ENCODE measurements at regions not wholly inside any gene's neighbourhood (a gene's known extent, or its start where the extent isn't known, plus 50 kb on each side); places are given as distances from the start of the nearest gene placed in this dataset.
"Not testable (repeated sequence)": the region's sequence is repeated elsewhere in the genome, so short reads cannot be mapped to it uniquely, and the experiment has no call there.

DNA sequence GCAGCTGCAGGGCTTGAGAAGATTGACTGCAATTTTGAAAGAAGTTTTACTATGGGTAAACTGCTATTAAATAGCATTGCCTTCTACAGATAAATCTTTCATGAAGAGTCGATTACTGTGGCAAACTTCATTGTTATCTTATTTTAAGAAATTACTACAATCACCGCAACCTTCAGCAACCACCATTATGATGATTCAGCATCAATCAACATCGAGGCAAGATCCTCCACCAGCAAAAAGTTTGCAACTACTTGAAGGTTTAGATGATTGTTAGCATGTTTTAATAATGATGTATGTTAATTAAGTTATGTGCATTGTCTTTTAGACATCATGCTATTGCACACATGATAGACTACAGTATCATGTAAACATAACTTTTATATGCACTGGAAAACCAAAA is 1511.0 kb downstream of the FSTL5 start:
- no peak for DNase-seq (ENCODE audit: low read depth in 2 of 2)

DNA sequence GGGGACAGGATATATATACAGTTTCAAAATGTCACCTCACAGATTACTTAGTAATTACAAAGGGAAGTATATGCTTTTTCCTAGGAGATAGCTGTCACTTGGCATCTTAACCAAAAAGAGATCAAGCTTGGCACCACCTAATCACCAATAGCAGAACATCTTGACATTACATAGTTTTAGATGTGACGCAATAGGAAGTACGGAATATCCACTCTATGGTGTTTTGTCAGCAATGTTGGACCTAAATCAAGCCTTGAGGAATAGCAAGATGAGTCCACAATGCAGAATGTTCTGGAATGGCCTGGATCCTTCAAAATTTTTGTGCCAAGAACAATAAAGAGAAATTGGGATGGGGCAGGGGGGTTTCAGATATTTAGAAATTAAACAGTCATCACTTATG is 1488.2 kb downstream of the FSTL5 start:
- DNase-seq (ENCODE audit: low read depth in 2 of 2), result no peak

GRCh38 chr4:160685729-160686128 is 1478.1 kb downstream of the FSTL5 start:
- DNase-seq (ENCODE audit: low read depth in 2 of 2), result no peak

DNA sequence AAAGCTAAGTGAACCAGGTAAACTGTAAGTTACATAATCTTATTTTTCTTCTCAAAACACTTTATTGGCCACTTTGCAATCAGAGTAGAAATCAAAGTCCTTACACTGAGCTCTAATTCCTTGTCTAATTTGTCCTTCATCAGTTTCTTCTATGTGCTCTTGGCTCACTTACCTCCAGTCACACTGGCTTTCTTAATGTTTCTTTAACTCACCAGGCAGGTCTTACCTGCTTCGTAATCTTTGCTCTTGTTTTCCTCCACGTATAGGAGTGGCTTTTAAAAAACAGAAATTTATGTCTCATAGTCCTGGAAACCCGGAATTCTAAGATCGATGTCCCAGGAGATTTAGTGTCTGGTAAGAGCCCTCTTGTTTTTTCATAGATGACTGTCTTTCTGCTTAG is 1462.1 kb downstream of the FSTL5 start:
- no peak for DNase-seq (ENCODE audit: low read depth in 2 of 2)

GRCh38 chr4:160709026-160709425 is 1454.8 kb downstream of the FSTL5 start:
- DNase-seq (ENCODE audit: low read depth in 2 of 2), result no peak

GRCh38 chr4:160709546-160709945 is 1454.3 kb downstream of the FSTL5 start:
- no peak for DNase-seq (ENCODE audit: low read depth in 2 of 2)

DNA sequence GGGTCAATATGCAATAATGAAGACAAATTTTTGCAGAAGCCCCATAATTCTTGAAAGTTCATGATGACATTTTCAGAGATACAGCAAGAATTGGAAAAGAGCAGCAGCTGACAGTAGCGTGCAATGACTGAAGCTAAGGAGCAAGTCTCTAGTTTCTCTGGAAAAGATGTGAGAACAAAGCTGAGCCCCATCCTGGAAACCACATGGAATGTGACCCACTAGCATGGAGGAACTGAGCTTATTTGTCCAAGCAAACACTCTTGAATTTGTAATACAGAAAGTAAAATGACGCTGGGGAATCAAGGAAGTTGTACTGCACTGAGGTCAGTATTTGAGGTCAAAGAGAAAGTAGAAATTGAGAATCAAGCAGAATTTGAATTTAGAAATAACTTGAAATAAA is 1447.2 kb downstream of the FSTL5 start:
- no peak for DNase-seq (ENCODE audit: low read depth in 2 of 2)

GRCh38 chr4:160717848-160718247 is 1446.0 kb downstream of the FSTL5 start:
- no peak for DNase-seq (ENCODE audit: low read depth in 2 of 2)

GRCh38 chr4:160724063-160724462 is 1439.7 kb downstream of the FSTL5 start:
- no peak for DNase-seq (ENCODE audit: low read depth in 2 of 2)

DNA sequence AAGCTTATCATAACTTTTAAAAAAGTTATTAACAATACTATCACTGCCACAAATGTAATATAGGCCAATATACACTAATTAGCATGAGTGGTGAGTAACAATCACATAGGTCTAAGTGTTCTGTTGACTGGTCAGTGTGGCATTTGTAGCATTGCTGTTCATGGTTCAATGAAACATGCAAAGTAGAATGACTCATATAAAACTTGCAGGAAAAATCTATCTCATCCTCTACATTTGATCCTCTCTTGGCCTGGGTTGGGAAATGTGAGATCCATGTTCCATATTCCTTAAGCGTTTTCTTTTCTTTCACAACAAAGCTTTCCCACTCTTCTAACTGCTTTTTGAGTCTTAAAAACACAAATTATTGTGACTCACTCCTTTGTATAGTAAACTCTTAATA is 1418.7 kb downstream of the FSTL5 start:
- no peak for DNase-seq (ENCODE audit: low read depth in 2 of 2)

DNA sequence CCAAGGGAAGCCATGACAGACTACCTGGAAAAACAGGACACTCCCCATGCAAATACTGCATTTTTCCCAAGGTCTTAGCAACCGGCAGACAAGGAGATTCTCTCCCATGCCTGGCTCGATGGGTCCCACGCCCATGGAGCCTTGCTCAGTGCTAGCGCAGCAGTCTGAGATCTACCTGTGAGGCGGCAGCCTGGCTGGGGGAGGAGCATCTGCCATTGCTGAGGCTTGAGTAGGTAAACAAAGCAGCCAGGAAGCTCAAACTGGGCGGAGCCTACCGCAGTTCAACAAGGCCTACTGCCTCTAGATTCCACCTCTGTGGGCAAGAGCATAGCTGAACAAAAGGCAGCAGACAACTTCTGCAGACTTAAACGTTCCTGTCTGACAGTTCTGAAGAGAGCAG is 1417.2 kb downstream of the FSTL5 start:
- not testable (repeated sequence) for DNase-seq (ENCODE audit: low read depth in 2 of 2)

- DNase-seq (ENCODE audit: low read depth in 2 of 2), result no peak
These were observed 1391.1 kb downstream of the FSTL5 start for GRCh38 chr4:160772668-160773067.

DNA sequence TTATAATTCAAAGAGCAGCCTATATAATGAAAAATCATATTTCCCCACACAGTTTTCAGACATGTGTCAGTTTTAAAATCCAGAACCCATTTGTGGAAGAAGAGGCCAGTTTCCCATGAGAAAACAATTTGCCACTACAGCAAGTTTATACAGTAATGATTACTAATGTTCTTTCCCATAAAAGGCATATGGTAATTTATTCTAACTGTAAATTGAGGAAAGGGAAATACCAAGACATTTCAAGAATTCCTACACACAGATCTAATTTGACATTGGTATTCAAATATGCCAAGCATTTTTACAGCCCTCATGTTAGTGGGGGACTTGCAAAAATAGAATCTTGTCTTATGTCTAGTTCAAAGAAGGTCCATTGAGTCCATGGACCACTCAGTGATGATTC is 1368.6 kb downstream of the FSTL5 start:
- DNase-seq (ENCODE audit: low read depth in 2 of 2), result no peak

- no peak for DNase-seq (ENCODE audit: low read depth in 2 of 2)
These were observed 1355.6 kb downstream of the FSTL5 start for GRCh38 chr4:160808174-160808573.

DNA sequence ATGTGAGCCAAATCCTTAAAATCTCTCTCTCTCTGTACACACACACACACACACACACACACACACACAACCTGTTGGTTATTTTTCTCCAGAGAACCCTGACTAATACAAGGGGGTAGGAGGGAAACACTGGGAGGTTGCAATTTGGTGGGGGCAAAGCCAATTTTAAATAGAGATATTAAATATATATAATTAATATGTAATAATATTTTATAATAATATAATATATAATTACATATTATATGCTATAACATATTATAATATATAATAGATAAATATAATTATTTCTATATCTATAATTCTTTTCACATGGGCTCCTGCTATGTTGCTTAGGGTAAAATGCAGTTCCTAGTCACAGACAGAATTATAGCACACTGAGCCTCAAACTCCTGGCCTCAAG is 1354.2 kb downstream of the FSTL5 start:
- DNase-seq (ENCODE audit: low read depth in 2 of 2), result no peak

GRCh38 chr4:160810424-160810823 is 1353.4 kb downstream of the FSTL5 start:
- DNase-seq (ENCODE audit: low read depth in 2 of 2), result no peak

DNA sequence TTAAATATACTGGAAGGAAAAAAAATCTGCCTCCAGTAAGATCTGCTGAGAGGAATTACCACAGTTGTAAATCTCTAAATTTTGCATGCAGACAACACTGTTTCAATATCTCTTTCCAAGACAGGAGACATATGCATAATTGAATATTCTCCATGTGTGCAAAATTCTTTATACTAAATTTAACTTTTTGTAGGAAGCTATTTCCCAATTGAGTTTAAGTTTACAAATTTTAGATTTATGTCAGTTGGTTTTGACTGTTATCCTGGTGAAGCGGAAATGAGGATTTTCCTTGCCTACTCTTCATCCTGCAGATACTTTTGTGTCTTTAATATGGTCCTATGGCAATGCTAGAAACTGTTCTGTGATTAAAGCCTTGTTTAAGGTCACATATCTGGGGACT is 1352.9 kb downstream of the FSTL5 start:
- DNase-seq (ENCODE audit: low read depth in 2 of 2), result no peak

- DNase-seq (ENCODE audit: low read depth in 2 of 2), result no peak
These were observed 1351.8 kb downstream of the FSTL5 start for GRCh38 chr4:160811956-160812355.

DNA sequence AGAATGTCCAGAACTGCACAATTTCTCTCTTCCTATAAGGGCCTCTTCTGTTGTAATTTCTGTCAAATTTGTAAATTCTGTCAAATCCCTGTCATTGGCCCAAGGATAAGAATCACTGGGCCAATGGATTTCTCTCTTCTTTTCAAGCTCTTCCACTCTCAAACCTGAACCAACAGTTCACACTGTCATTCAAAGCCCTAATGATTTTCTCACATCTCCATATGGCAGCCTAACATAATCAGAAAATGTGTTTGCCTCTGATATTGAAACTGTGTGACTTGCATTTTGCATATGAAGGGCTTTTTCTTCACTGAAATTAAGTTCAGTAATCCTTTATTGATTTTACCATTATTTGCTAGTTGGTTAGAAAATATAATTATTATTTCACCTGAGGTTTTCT is 1349.1 kb downstream of the FSTL5 start:
- no peak for DNase-seq (ENCODE audit: low read depth in 2 of 2)

DNA sequence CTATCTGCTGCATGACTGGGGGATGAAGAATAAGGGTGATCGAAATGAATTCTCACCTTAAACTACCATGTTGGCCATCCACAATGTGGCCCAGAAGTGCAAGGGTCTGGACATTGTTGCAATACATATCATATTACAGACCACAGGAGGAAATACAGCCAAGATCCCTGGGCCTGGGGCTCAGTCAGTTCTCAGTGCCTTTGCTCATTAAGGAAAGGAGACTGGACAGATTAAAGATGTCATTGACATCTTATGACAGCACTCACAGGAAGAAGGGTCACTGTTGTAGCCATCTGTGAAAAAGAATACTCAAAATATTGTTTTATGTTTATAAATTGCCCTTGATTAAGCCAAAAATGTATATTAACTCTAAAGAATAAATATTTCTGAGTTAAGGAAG is 1345.2 kb downstream of the FSTL5 start:
- no peak for DNase-seq (ENCODE audit: low read depth in 2 of 2)

GRCh38 chr4:160819791-160820190 is 1344.0 kb downstream of the FSTL5 start:
- DNase-seq (ENCODE audit: low read depth in 2 of 2), result no peak

DNA sequence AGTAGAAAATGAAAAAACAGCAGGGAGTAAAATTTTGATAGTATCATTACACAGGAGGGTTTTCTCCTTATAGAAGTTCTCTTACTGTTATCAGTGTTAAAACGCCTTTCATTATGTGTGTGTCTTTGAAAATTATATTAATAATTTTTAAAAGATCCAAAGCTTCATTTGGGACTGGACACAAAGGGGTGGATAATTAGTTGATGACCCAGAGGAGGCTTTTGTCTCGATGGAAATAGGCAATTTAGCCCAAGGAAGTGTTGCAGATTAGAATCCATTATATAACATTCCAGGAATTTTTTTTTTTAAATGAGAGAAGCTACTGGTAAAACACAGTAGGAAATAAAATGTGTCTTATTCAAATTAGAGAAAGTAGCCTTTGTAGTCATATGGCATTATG is 1339.3 kb downstream of the FSTL5 start:
- no peak for DNase-seq (ENCODE audit: low read depth in 2 of 2)

GRCh38 chr4:160825644-160826338 is 1338.0 kb downstream of the FSTL5 start:
- DNase-seq (ENCODE audit: low read depth in 2 of 2), result no peak

- no peak for DNase-seq (ENCODE audit: low read depth in 2 of 2)
These were observed 1337.5 kb downstream of the FSTL5 start for GRCh38 chr4:160826339-160826679.
